BLaER1 treated with 17β-estradiol and CSF1 and Interleukin-3, amounts not matched to agents 10 nM and 100 nM (cell line): ENCODE measurements at regions not wholly inside any gene's neighbourhood (a gene's known extent, or its start where the extent isn't known, plus 50 kb on each side); places are given as distances from the start of the nearest gene placed in this dataset.

Experiments
- H3K27ac ChIP-seq, 11 experiments: shearing (Covaris generic); formaldehyde crosslinking; 2 replicates each; pipeline ENCODE4 v1.8.1; 2022
- H3K27me3 ChIP-seq, 11 experiments: shearing (Covaris generic); formaldehyde crosslinking; 2 replicates each; pipeline ENCODE4 v1.8.1; 2022
- H3K36me3 ChIP-seq, 11 experiments: shearing (Covaris generic); formaldehyde crosslinking; 2 replicates each; pipeline ENCODE4 v1.8.1; 2022
- H3K4me1 ChIP-seq, 10 experiments: shearing (Covaris generic); formaldehyde crosslinking; 2 replicates each; pipeline ENCODE4 v1.8.1; 2022
- H3K4me2 ChIP-seq, 11 experiments: shearing (Covaris generic); formaldehyde crosslinking; 2 replicates each; pipeline ENCODE4 v1.8.1; 2022
- H3K4me3 ChIP-seq, 10 experiments: shearing (Covaris generic); formaldehyde crosslinking; 2 replicates each; pipeline ENCODE4 v1.8.1; 2022
- H3K9ac ChIP-seq, 11 experiments: shearing (Covaris generic); formaldehyde crosslinking; 2 replicates each; pipeline ENCODE4 v1.8.1; 2022
- H3K9me3 ChIP-seq, 11 experiments: shearing (Covaris generic); formaldehyde crosslinking; replicated peaks in 1 of 11; 2 replicates each; pipeline ENCODE4 v1.8.1; 2022
- H4K20me1 ChIP-seq, 11 experiments: shearing (Covaris generic); formaldehyde crosslinking; 2 replicates each; pipeline ENCODE4 v1.8.1; 2022
- Cebpa-rat ChIP-seq, 11 experiments: shearing (Covaris generic); IDR thresholded peaks; 2 replicates each; pipeline ENCODE4 v1.8.1; 2022

DNA sequence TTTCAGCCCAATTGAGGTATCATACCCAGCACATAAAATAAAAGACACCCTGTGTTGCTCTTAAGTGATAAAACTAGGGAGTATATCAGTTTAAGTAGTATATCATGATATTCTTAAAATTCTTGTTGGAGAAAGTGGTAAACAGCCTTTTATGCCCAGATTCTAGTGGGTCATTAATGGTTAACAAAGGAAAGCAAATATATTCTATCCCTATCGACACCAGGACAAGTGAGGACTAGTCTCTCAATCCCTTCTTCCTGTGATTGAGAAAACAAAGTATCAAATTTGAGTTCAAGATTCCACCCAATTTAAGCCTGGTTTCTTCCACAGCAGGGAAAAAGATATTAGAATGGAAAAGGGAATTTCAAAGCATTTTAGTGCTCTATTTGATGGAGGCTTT, 142.4 kb upstream of the IL12A start:
- H3K9ac ChIP-seq, result no peak overlapping the region
- no peak overlapping the region for H3K27ac ChIP-seq
- no peaks in the 10 kb centered on the region for H3K27me3 ChIP-seq
- peaks cover 0 to 45% (median 30%) of the 10 kb centered on the region in 10 experiments; a peak in 19 of 20 replicates for H3K4me1 ChIP-seq
- H3K4me2 ChIP-seq, result no peak overlapping the region
- TF ChIP-seq Cebpa-rat (IDR thresholded peaks at IDR 0.05), result no peak
- no peak overlapping the region for H3K4me3 ChIP-seq
- H3K36me3 ChIP-seq, result no peaks in the 10 kb centered on the region; a peak in 2 of 22 replicates
- no peaks in the 10 kb centered on the region for H4K20me1 ChIP-seq
- peaks cover 20 to 35% (median 30%) of the 10 kb centered on the region in 11 experiments for H3K9me3 ChIP-seq

- no peaks in the 10 kb centered on the region for H3K27me3 ChIP-seq
- H4K20me1 ChIP-seq, result no peaks in the 10 kb centered on the region
- TF ChIP-seq Cebpa-rat (IDR thresholded peaks at IDR 0.05), result no peak
- H3K9ac ChIP-seq, result no peak overlapping the region
- no peaks in the 10 kb centered on the region; a peak in 2 of 22 replicates for H3K36me3 ChIP-seq
- no peak overlapping the region for H3K27ac ChIP-seq
- H3K4me2 ChIP-seq, result no peak overlapping the region
- H3K9me3 ChIP-seq, result peaks cover 20 to 35% (median 31%) of the 10 kb centered on the region in 11 experiments
- no peak overlapping the region for H3K4me3 ChIP-seq
- peaks cover 20 to 67% (median 52%) of the 10 kb centered on the region in 10 experiments for H3K4me1 ChIP-seq
These were observed 140.1 kb upstream of the IL12A start for GRCh38 chr3:159848348-159849118.

DNA sequence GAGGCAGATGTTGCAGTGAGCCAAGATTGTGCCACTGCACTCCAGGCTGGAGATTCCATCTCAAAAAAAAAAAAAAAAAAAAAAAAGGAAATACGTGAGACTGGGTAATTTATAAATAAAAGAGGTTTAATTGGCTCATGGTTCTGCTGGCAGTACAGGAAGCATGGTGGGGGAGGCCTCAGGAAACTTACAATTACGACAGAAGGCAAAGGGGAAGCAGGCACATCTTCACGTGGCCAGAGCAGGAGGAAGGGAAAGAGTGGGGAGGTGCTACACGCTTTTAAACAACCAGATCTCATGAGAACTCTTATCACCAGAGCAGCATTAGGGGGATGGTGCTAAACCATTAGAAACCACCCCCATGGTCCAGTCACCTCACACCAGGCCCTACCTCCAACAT, 138.2 kb upstream of the IL12A start:
- H4K20me1 ChIP-seq, result no peaks in the 10 kb centered on the region
- H3K9me3 ChIP-seq, result peaks cover 20 to 35% (median 31%) of the 10 kb centered on the region in 11 experiments
- peak overlapping the region in 10 of 11 experiments; percentile 21 to 76 (median 58); a peak in 17 of 22 replicates for H3K27ac ChIP-seq
- H3K4me3 ChIP-seq, result peak overlapping the region in 1 of 10 experiments; percentile 33; a peak in 2 of 20 replicates
- peak overlapping the region in 2 of 11 experiments; percentile 8 to 37; a peak in 3 of 22 replicates for H3K9ac ChIP-seq
- no peak for TF ChIP-seq Cebpa-rat (IDR thresholded peaks at IDR 0.05)
- H3K36me3 ChIP-seq, result no peaks in the 10 kb centered on the region; a peak in 2 of 22 replicates
- H3K4me2 ChIP-seq, result peak overlapping the region in 8 of 11 experiments; percentile 3 to 81 (median 52); a peak in 11 of 22 replicates
- no peaks in the 10 kb centered on the region for H3K27me3 ChIP-seq
- H3K4me1 ChIP-seq, result peaks cover 20 to 52% (median 36%) of the 10 kb centered on the region in 10 experiments

- no peaks in the 10 kb centered on the region; a peak in 2 of 22 replicates for H3K36me3 ChIP-seq
- H3K4me2 ChIP-seq, result peak overlapping the region; percentile 69 to 91 (median 78)
- peak overlapping the region in 10 of 11 experiments; percentile 34 to 76 (median 66); a peak in 18 of 22 replicates for H3K27ac ChIP-seq
- H3K9ac ChIP-seq, result peak overlapping the region in 10 of 11 experiments; percentile 36 to 68 (median 61); a peak in 16 of 22 replicates
- no peaks in the 10 kb centered on the region for H4K20me1 ChIP-seq
- no peak overlapping the region for H3K4me3 ChIP-seq
- peaks cover 20 to 57% (median 41%) of the 10 kb centered on the region in 10 experiments for H3K4me1 ChIP-seq
- no peak for TF ChIP-seq Cebpa-rat (IDR thresholded peaks at IDR 0.05)
- H3K9me3 ChIP-seq, result peaks cover 20 to 35% (median 31%) of the 10 kb centered on the region in 11 experiments
- no peaks in the 10 kb centered on the region for H3K27me3 ChIP-seq
These were observed 136.4 kb upstream of the IL12A start for GRCh38 chr3:159852266-159852665.

GRCh38 chr3:159852821-159853505, 135.7 kb upstream of the IL12A start:
- no peak for TF ChIP-seq Cebpa-rat (IDR thresholded peaks at IDR 0.05)
- Histone ChIP-seq H4K20me1 (no peaks in the 10 kb centered on the region), H3K4me3 (peak overlapping the region in 4 of 10 experiments; percentile 3 to 39 (median 24); a peak in 3 of 20 replicates), H3K36me3 (no peaks in the 10 kb centered on the region; a peak in 2 of 22 replicates), H3K9me3 (peaks cover 20 to 32% (median 30%) of the 10 kb centered on the region in 11 experiments), H3K4me1 (peaks cover 20 to 58% (median 41%) of the 10 kb centered on the region in 10 experiments), H3K9ac (peak overlapping the region; percentile 30 to 68 (median 59); a peak in 18 of 22 replicates), H3K27me3 (no peaks in the 10 kb centered on the region), H3K27ac (peak overlapping the region in 10 of 11 experiments; percentile 34 to 76 (median 66); a peak in 19 of 22 replicates), H3K4me2 (peak overlapping the region; percentile 69 to 91 (median 78))

DNA sequence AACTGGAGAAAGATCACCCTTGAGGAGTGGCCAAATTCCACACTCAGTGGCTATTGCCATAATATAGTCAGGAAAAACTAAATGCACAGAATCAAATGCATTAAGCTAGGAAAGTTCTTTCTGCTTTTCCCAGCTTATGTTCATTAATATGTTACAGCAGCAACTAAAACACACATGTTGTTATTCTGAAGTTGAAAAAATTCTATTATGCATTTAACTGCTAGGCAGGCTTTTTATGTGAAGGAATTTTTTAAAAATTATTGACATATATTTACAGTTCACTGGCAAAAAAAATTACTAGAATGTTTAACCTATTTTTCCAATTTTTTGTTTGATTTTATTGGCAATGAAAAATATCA, 135.2 kb upstream of the IL12A start:
- Histone ChIP-seq H3K4me3 (0 out of 20 replicates have a peak overlapping the region, but pooled peaks of 1 of the 10 experiments have one; percentile 3), H3K9me3 (peaks cover 20 to 27% (median 26%) of the 10 kb centered on the region in 11 experiments), H3K9ac (peak overlapping the region in 2 of 11 experiments; percentile 55 to 63; a peak in 2 of 22 replicates), H3K4me2 (peak overlapping the region; percentile 69 to 91 (median 78); a peak in 20 of 22 replicates), H3K27ac (peak overlapping the region in 4 of 11 experiments; percentile 61 to 76 (median 70); a peak in 8 of 22 replicates), H3K36me3 (no peaks in the 10 kb centered on the region; a peak in 2 of 22 replicates), H3K27me3 (no peaks in the 10 kb centered on the region), H4K20me1 (no peaks in the 10 kb centered on the region), H3K4me1 (peaks cover 20 to 58% (median 41%) of the 10 kb centered on the region in 10 experiments)
- no peak for TF ChIP-seq Cebpa-rat (IDR thresholded peaks at IDR 0.05)

GRCh38 chr3:159854500-159855124, 134.0 kb upstream of the IL12A start:
- no peak overlapping the region for H3K4me3 ChIP-seq
- peaks cover 12 to 18% (median 16%) of the 10 kb centered on the region in 11 experiments for H3K9me3 ChIP-seq
- H4K20me1 ChIP-seq, result no peaks in the 10 kb centered on the region
- H3K27ac ChIP-seq, result no peak overlapping the region
- H3K27me3 ChIP-seq, result no peaks in the 10 kb centered on the region
- H3K36me3 ChIP-seq, result no peaks in the 10 kb centered on the region; a peak in 2 of 22 replicates
- H3K4me2 ChIP-seq, result no peak overlapping the region; a peak in 2 of 22 replicates
- H3K4me1 ChIP-seq, result peaks cover 20 to 60% (median 45%) of the 10 kb centered on the region in 10 experiments
- no peak for TF ChIP-seq Cebpa-rat (IDR thresholded peaks at IDR 0.05)
- H3K9ac ChIP-seq, result no peak overlapping the region

- Histone ChIP-seq H3K4me3 (no peak overlapping the region), H3K4me1 (peaks cover 29 to 60% (median 48%) of the 10 kb centered on the region in 10 experiments), H4K20me1 (no peaks in the 10 kb centered on the region), H3K27ac (peak overlapping the region in 1 of 11 experiments; percentile 43; a peak in 2 of 22 replicates), H3K4me2 (peak overlapping the region in 4 of 11 experiments; percentile 36 to 49 (median 38); a peak in 5 of 22 replicates), H3K27me3 (no peaks in the 10 kb centered on the region), H3K9ac (no peak overlapping the region), H3K9me3 (peaks cover under 1 to 6% (median 4%) of the 10 kb centered on the region in 11 experiments; a peak in 18 of 22 replicates), H3K36me3 (no peaks in the 10 kb centered on the region)
- TF ChIP-seq Cebpa-rat (IDR thresholded peaks at IDR 0.05), result no peak
These were observed 132.9 kb upstream of the IL12A start for GRCh38 chr3:159855599-159856346.
